HG03457 (cell line): ENCODE measurements at regions not wholly inside any gene's neighbourhood (a gene's known extent, or its start where the extent isn't known, plus 50 kb on each side); places are given as distances from the start of the nearest gene placed in this dataset.

Experiments used
- ATAC-seq: cut with Tn5 transposase; IDR thresholded peaks from one replicate; pipeline ENCODE4 v1.9.1; 2021; ENCODE audit warnings: moderate number of reproducible peaks; ENCODE audit not compliant: unreplicated experiment

- no peak for ATAC-seq
Observed at GRCh38 chr3:182703233-182703632, 90.1 kb upstream of the ATP11B start.

GRCh38 chr3:182704926-182705325, 88.4 kb upstream of the ATP11B start:
- ATAC-seq: no peak

- ATAC-seq: no peak
Observed at GRCh38 chr3:182708810-182709209, 84.5 kb upstream of the ATP11B start.

GRCh38 chr3:182709306-182709705, 84.0 kb upstream of the ATP11B start:
- ATAC-seq: no peak

- ATAC-seq: no peak
Observed at GRCh38 chr3:182710557-182711157, 82.6 kb upstream of the ATP11B start.

- ATAC-seq: no peak
Observed at GRCh38 chr3:182711261-182711683, 82.0 kb upstream of the ATP11B start.

GRCh38 chr3:182711853-182712252, 81.5 kb upstream of the ATP11B start:
- no peak for ATAC-seq

GRCh38 chr3:182713111-182713510, 80.2 kb upstream of the ATP11B start:
- no peak for ATAC-seq

GRCh38 chr3:182713743-182714517, 79.4 kb upstream of the ATP11B start:
- ATAC-seq: peak; percentile 34

GRCh38 chr3:182715006-182715405, 78.3 kb upstream of the ATP11B start:
- ATAC-seq: no peak

GRCh38 chr3:182716114-182716688, 77.1 kb upstream of the ATP11B start:
- peak; percentile 42 for ATAC-seq

- peak; percentile 66 for ATAC-seq
Observed at GRCh38 chr3:182717216-182717615, 76.1 kb upstream of the ATP11B start.

GRCh38 chr3:182722907-182723306, 70.4 kb upstream of the ATP11B start:
- no peak for ATAC-seq

GRCh38 chr3:182723596-182723995, 69.7 kb upstream of the ATP11B start:
- ATAC-seq: no peak

GRCh38 chr3:182725372-182726251, 67.7 kb upstream of the ATP11B start:
- no peak for ATAC-seq

GRCh38 chr3:182726258-182727142, 66.8 kb upstream of the ATP11B start:
- no peak for ATAC-seq

- no peak for ATAC-seq
Observed at GRCh38 chr3:182728238-182728637, 65.1 kb upstream of the ATP11B start.

- ATAC-seq: peak; percentile 64
Observed at GRCh38 chr3:182729903-182730674, 63.2 kb upstream of the ATP11B start.

GRCh38 chr3:182730675-182731042, 62.6 kb upstream of the ATP11B start:
- peak; percentile 14 for ATAC-seq

- no peak for ATAC-seq
Observed at GRCh38 chr3:182731764-182732163, 61.5 kb upstream of the ATP11B start.
